HG02970 (cell line): ENCODE measurements at regions not wholly inside any gene's neighbourhood (a gene's known extent, or its start where the extent isn't known, plus 50 kb on each side); places are given as distances from the start of the nearest gene placed in this dataset.

Experiments used
- ATAC-seq: cut with Tn5 transposase; IDR thresholded peaks from one replicate; pipeline ENCODE4 v1.9.1; 2021; ENCODE audit warnings: mild to moderate bottlenecking, moderate library complexity, moderate number of reproducible peaks; ENCODE audit not compliant: unreplicated experiment, low FRiP score

DNA sequence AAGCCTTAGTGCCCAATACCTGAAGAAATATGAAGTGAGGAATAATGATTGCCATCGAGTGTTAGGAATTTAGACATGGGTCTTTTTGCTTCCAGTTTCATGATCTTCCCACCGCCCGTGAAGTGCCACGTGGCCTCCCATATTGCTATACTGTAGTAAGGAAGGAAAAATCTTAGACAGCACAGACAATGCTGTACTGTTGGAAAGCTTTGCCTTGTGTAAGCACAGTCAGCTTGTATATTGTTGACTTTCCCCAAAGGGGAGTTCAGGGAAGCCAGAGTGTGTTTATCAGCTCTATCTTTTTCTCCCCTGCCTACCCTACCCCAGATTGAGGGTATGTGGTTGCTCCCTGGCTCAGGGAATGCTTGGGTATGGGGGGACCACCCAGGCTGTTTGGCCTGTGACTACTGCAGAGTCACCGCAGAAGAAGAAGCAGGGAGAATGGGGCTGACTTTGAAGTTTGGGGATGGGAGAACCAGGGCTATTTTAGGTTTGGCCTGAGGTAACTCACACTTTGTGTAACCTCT, 161.8 kb upstream of the MEF2C start:
- no peak for ATAC-seq

DNA sequence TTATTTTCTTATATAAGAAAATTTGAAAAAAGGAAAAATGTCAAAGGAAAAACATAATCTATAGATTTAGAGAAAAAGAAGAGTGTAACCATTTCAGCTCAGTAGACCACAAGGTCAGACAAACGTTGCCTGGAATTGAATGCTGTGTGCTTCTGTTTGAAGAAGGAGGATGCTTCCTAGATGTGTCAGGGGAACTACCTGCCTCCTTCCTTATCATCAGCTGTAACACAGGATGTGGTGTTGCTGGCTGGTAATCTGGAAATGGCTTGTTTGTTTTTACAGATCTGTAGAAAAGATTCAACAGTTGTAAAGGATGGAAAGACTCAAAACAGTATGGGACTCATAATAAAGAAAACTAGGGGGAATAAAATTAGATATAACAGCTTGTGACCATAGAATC, 160.7 kb upstream of the MEF2C start:
- ATAC-seq = no peak

DNA sequence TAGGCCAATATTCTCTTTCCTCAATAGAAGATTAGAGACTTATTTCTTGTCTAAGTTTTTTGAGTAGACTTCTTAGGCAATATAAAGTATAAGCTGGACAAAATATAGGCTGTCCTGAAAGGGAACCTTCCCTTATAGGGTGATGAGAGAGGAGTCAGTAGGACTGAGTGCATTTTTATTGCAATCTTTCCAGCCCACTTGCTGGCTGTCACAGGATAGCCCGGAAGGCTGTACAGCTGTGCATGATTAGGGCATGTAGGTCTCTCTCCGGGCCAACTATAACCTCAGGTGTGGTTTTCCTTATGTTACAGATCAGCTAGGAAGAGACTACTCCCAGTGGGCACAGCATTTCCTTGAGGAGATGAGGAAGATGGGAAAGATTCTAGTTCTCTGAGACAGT, 159.8 kb upstream of the MEF2C start:
- ATAC-seq = no peak

DNA sequence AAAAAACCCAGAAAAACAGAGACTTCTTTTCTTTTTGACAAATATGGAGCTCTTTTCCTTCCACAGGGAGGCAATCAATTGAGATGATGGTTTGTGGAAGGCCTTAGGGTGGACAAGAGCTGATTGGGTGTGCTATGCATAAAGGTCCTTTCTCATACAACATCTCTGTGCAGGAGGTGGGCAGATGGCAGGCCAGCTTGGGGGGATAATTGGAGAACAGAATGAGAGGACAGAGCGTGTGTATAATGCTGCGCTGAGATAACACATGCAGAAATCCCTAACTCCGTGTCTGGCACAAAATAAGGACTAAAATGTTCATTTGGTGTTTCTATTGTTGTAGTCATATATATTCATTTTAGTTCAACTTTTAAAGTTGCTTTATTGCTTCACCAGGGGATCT, 159.0 kb upstream of the MEF2C start:
- ATAC-seq = no peak

DNA sequence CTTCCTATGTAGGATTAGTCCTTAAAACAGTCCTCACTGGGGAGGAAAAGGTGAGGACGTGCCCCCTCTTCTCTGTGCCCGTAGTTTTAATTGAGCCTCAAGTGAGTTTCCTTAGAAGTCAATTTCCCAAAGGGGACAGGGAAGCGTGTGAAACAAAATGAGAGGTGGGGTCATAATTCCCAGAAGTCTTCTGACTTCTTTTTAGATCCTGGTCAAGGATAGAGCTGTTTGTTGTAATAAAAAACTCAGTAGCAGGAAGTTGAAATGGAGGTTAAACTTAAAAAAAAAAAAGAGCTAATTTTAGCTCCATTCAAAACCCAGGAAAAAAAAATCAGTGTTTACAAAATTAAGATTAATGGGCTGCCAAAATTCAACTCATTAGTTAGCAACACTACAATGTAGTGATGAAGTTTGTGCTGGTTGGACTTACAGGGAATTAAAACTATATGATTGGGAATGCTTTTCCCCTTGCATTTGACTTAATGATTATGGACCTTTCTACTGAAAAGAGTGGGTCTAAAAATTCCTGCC, 158.3 kb upstream of the MEF2C start:
- no peak for ATAC-seq

DNA sequence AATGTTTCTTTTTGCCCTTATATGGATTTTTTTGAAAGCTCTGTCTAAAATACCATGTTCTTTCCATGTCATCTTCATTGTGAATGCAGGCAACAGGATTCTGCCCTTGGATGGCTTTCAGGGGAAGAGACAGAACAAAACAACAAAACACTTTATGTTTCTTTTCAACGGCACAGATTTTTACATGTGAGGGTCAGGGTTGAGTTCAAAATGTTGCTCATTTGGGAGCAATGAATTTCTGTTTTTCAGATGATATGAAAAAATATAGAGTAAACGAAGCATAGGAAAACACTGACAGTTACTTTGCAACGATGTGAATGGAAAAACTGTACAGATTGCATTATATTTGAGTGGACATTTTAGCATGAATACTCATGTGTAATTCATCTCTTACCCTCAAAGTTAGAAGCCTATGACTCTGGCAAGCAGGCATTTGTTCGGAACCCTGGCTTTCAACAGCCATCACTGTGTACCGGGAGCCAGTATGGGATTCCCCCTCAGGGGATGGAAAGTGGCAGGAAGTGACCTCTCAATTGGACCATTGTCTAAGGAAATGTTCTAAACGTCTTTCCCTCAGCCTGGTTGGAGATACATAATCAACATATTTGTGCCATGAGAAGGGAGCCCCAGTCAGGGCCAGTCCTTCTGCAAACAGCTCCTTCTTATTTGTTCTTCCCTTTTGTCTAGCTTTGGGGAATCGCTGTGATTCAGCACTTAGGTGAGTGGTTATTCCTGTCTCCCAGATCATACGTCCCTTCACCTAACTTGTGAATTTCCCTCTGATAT, 153.9 kb upstream of the MEF2C start:
- ATAC-seq = no peak

DNA sequence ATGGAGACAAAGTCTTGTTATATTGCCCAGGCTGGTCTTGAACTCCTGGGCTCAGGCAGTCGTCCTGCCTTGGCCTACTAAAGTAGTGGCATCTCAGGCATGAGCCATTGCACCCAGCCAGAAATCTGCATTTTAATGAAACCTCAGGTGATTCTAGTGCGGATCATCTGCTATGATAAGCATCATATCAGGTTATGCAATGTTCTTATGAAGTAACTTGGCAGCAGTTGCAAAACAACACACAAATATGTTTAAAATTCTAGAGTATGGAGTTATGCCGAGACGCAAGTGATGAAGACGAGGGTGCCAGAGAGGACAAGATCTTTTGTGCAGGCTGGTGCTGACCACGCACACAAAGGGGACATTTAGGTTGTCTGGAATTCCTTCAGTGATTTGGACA, 153.2 kb upstream of the MEF2C start:
- no peak for ATAC-seq

DNA sequence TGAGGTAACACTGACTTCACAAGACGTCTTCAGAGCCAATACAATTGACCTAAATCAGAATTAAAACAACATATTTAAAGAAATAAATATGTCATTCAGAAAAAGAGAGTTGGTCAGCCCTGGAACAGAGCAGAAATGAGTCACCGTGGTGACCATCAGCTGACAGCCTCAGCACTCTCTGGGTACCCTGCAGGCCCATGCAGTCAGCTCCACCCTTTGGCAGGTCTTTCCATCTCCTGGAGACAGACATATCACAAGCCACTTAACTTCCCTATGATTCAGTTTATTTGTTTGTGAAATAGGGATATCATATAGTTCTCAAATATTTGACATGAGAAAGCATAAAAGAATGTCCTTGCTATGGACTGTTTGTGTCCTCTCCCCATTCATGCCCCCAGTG, 151.6 kb upstream of the MEF2C start:
- ATAC-seq = no peak

DNA sequence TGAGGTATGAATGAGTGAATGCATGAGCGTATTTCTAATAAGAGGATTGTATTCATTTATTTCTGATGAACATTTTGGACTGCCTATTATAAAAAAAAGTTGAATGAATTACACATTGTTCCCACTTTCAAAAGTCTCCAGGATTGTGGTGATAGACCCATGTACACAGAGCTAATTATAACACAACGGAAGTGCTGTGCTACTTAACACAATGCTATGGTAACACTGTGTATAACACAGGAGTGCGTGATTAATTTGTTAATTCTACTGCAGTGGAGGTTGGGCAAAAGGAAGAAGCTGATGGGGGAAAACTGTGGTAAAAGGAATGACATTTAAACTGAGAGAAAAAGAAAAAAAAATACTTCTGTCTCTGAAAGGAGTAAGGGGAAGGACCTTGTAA, 147.8 kb upstream of the MEF2C start:
- ATAC-seq = no peak

DNA sequence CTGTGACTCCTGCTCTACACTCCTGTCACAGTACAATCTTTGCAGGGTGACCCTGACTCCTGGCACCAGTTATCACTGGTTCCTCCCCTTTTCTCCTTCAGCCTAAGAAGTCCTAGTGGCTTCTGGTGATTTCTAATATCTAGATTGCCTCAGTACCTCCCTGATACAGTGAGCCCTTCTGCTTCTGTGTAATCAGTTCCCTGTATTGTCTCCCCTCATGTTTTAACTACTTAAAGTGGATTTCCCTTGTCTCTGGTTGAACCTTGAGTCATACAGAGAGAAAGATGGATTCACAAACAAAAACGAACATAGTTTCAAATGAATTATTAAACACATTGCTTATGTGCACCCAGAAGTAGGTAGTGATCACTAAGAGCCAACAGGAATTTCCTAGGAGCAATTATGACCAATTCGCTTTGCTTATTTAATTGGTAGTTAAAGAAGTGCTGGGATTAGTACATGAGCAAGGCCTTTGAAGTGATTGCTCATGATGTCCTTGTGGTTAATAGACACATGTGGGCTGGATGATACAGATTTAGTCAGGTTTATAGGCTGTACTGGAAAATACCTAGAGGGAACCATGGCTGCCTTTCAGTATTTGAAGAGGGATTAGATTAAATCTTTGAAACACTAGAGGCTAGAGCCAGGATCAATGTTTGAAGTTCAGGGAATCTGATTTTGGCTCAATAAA, 145.8 kb upstream of the MEF2C start:
- ATAC-seq = no peak

DNA sequence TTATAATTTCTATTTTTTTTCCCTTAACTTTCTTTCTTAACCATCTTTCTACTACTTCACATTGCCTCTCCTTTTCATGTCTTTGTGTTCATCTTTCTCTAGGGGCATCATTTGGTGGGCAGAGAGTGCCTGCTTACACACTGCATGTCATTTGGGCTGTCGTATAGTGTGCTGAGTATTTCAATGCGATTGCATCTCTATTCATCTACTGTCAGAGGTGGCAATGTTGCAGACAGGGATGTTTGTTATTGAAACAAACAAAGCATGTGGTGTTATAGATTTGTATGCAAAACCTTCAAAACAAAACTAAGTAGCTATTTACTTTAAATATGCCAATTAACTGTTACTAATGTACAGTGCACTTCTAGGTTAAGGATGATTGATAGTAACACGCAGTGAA, 141.1 kb upstream of the MEF2C start:
- no peak for ATAC-seq

DNA sequence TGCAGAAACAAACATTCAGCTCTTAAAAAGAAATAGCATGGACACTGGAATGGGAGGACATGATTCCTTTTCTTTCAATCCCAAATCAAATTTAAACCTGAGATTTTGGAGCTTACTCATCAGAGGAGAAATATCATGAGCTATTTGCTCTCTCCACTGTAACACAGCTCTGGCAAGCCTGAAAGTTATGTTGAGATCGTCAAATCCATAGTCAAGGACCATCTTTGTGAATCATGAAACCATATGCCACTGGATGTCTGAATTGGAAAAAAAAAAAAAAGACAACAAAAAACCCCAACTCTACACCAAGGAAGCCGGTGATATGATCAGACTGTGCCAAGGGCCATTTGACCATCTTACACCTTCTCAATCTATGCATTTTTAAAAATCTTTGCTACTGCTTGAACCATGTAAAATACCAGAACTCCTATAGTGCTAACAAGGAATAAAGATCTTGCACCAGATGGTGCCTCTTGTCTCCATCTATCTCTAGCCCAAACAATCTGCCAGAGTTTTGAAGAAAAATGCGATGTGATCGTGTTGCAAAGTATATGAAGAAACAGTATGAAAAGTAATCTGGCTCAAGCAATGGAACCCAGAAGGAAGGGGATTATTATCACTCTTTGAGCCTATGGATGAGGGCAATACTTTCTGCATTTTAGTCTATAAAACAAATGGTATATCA, 138.1 kb upstream of the MEF2C start:
- no peak for ATAC-seq

DNA sequence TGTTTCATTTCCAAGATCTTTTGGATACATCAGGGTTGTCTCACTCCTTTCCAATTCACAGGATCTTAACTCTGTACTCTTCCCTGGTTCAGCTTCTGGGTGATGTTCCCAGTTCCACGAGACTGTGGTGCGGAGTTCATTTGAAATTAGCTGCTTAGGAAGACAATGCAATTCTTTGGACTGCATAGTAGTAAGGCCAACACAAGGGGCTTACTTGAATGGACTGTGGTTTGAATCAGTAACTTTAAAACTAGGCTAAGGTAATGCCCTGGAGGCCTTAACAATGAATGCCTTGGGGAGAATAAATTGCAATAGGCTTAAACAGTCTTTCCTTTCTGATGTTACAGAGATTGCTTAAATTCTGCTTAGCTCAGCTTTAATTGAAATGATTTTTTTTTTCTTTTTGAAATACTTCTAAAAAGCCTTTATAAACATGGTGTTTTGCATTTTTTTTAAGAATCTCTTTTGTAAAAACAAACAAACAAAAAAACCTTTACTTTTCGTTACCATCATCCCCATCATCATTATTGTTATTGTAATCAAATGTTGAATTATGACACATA, 133.8 kb upstream of the MEF2C start:
- ATAC-seq = no peak

DNA sequence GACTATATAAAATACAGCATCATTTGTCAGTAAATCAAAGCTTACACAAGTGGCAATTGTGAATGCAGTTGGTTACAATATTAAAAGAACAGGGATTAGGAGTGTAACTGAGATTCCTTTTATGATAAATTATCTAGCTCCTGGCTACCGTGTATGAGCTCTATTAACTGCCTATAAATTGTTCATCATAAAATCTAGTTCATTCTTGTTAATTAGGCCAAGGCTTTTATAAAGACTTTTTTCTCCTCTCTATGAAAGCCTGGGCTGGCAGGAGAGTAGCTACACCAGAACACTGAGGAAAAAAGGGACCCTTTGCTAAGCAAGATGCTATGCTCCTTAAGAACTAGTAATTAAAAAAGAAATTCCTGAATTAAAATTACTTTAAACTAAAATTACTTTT, 132.4 kb upstream of the MEF2C start:
- no peak for ATAC-seq

DNA sequence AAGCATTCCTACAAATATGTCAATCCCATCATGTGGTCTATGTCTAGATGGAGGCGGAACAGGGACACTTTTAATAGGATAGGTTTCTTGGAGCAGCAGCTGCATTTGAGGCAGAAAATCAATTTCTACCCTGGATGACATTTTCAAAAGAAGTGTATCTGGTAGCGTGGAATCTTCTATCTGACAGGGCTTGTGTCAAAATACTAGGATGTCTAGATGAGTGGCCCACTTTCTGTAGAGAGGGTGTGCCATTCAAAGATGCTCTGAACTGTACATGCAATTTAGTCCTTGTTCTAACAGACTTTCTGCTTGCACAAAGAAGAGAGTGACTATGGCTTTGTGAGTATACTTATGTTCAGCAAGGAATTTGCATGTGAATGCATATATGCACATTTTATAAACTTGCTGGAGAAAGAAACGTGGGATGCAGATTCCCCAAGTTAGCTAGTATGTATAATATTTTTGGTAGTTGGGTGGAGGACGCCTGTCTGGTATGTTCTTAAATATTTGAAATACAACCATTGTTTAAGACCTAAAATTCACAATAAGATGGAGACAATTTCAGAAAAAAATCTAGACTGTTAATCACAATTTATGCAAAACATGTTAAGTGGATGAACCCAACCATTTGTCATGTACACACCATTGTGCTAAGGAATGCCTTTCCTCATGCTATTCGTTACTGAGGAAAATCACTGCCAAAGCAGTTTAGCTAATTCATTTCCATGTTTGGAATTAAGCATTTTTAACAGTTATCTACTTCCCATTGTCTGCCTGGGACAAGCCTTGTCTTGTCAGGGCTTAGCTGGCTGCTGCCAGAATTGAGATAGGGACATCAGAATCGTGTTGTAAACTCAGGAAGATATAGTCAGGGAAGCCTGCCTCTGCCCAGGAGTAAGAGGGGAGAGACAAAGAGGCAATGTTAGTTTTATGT, 129.1 kb upstream of the MEF2C start:
- ATAC-seq = no peak

DNA sequence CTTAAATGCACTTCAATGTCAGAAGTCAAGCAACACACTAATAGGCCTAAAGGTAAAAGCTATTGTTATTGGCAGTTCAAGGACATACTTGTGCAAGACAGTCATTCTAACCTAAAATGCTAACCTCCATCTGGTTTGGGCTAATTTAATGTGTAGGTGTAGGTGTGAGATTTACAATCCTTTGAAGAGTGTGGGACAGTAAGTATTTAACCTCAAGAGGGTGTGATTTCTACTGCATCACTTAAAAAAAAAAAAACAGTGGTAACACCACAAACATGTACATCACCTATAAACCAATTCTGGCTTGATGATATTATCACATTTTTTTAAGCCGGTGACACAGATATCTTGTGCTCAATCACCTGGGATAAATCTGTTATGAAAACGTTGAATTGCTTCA, 127.5 kb upstream of the MEF2C start:
- ATAC-seq = no peak

DNA sequence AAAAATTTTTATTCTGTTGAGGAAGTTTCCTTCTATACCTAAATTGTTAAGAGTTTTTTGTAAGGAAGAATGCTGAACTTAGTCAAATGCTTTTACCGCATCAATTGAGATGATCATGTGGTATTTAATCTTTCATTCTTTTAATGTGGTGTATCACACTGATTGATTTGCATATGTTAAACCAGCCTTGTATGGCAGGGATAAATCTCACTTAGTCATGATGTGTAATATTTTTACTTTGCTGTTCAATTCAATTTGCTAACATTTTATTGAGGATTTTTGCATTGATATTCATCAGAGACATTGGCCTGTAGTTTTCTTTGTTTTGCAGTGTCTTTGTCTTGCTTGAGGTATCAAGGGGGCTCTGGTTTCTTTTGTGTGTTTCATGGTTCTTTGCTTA, 125.3 kb upstream of the MEF2C start:
- no peak for ATAC-seq

DNA sequence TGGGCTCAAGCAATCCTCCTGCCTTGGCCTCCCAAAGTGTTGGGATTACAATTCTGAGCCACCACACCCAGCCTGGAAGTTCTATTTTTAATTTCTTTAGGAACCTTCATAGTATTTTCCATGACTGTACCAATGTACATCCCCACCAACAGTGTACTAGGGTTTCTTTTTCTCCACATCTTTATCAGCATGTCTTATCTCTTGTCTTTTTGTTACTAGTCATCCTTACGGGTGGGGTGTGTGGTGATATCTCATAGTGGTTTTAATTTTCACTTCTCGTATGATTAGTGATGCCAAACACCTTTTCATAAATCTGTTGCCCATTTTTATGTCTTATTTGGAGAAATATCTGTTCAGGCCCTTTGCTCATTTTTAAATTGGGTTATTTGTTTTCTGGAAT, 123.0 kb upstream of the MEF2C start:
- no peak for ATAC-seq

DNA sequence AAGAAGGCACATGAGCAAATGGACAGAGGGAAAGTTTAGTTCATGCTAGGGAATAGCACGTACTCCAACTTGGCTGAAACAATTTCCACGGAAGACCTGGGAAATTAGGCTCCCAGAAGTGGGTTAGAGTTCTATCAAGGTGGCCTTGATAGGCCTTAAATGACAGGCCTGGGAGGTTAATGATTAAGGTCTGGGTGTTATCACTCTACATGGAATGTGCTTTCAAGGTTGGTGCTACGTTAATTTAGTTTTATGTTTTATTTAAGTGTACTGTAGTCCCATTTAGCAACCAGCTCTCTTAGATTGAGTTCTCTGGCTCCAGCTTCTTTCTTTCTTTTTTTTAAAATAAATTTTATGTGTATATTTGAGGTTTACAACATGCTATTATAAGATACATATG, 121.4 kb upstream of the MEF2C start:
- no peak for ATAC-seq

DNA sequence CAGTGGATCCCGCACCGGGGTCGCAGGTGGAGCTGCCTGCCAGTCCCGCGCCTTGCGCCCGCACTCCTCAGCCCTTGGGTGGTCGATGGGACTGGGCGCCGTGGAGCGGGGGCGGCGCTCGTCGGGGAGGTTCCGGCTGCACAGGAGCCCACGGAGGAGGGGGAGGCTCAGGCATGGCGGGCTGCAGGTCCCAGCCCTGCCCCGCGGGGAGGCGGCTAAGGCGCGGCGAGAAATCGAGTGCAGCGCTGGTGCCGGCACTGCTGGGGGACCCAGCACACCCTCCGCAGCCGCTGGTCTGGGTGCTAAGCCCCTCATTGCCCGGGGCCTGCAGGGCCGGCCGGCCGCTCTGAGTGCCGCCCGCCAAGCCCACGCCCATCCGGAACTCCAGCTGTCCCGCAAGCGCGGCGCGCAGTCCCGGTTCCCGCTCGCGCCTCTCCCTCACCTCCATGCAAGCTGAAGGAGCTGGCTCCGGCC, 120.6 kb upstream of the MEF2C start:
- no peak for ATAC-seq
